ENCODE measurements at regions not wholly inside any gene's neighbourhood (a gene's known extent, or its start where the extent isn't known, plus 50 kb on each side); places are given as distances from the start of the nearest gene placed in this dataset.

GRCh38 chr1:221431068-221431651, 310.7 kb downstream of the DUSP10 start:
- no peak overlapping the region for H3K4me3 ChIP-seq
- H3K4me1 ChIP-seq: peaks cover 0 to 13% (median 12%) of the 10 kb centered on the region in 6 donors
- no peaks in the 10 kb centered on the region for H3K36me3 ChIP-seq
- no peak for TF ChIP-seq POLR2AphosphoS5 (IDR thresholded peaks at IDR 0.05)
- peak in 1 of 11 experiments; percentile 6 for TF ChIP-seq CTCF (IDR thresholded peaks at IDR 0.05 in 8 of 11, conservative IDR thresholded peaks at IDR 0.05 in 3 of 11)
- no peaks in the 10 kb centered on the region for H3K27me3 ChIP-seq (replicated peaks in 1 of 7)
- no peak overlapping the region for H3K27ac ChIP-seq
- H3K9me3 ChIP-seq: peaks cover 0 to 29% (median 15%) of the 10 kb centered on the region in 8 donors
- no peak for DNase-seq
- intact Hi-C loops (cut with DNase I; ENCODE audit: low total_unique reads): loop anchor here (5.0 to 10.0 kb wide), 2 partner anchors 559 to 616 kb away; no protein-coding TSS in a partner anchor
- 58 to 70% (median 69%) methylated on average over 2 of the region's 2 CpGs for WGBS, 5 donors

GRCh38 chr1:221431961-221432360, 309.9 kb downstream of the DUSP10 start:
- H3K4me3 ChIP-seq: no peak overlapping the region
- no peak overlapping the region for H3K27ac ChIP-seq
- no peak for DNase-seq
- H3K27me3 ChIP-seq (replicated peaks in 1 of 7): no peaks in the 10 kb centered on the region
- TF ChIP-seq POLR2A (IDR thresholded peaks at IDR 0.05): no peak
- no peak for TF ChIP-seq CTCF (IDR thresholded peaks at IDR 0.05 in 8 of 11, conservative IDR thresholded peaks at IDR 0.05 in 3 of 11)
- no peak for TF ChIP-seq POLR2AphosphoS5 (IDR thresholded peaks at IDR 0.05)
- H3K9me3 ChIP-seq: peaks cover 0 to 21% (median 7%) of the 10 kb centered on the region in 8 donors
- no peaks in the 10 kb centered on the region for H3K36me3 ChIP-seq
- intact Hi-C loops (cut with DNase I; ENCODE audit: low total_unique reads): loop anchor here (5.0 to 10.0 kb wide), 2 partner anchors 560 to 617 kb away; no protein-coding TSS in a partner anchor
- peaks cover 0 to 17% (median 12%) of the 10 kb centered on the region in 6 donors for H3K4me1 ChIP-seq

- no peak for DNase-seq
- no peaks in the 10 kb centered on the region for H3K36me3 ChIP-seq
- H3K4me1 ChIP-seq: peaks cover 11 to 32% (median 25%) of the 10 kb centered on the region in 6 donors
- peak overlapping the region in 3 of 8 donors; percentile 5 to 35 (median 32) for H3K27ac ChIP-seq
- no peak for TF ChIP-seq POLR2A (IDR thresholded peaks at IDR 0.05)
- peak; percentile 76 to 94 (median 90) for TF ChIP-seq CTCF (IDR thresholded peaks at IDR 0.05 in 8 of 11, conservative IDR thresholded peaks at IDR 0.05 in 3 of 11)
- no peak overlapping the region for H3K4me3 ChIP-seq
- no peaks in the 10 kb centered on the region for H3K9me3 ChIP-seq
- intact Hi-C loops (cut with DNase I; ENCODE audit: low total_unique reads): loop anchor here (2.0 to 10.0 kb wide), 2 partner anchors 171 to 621 kb away; no protein-coding TSS in a partner anchor
- H3K27me3 ChIP-seq (replicated peaks in 1 of 7): no peaks in the 10 kb centered on the region
Measured at GRCh38 chr1:221435504-221435904, 306.4 kb downstream of the DUSP10 start.

- DNase-seq: no peak
- Histone ChIP-seq H3K9me3 (no peaks in the 10 kb centered on the region), H3K4me1 (peaks cover 11 to 41% (median 30%) of the 10 kb centered on the region in 6 donors), H3K4me3 (no peak overlapping the region), H3K27me3 (replicated peaks in 1 of 7) (no peaks in the 10 kb centered on the region), H3K36me3 (no peaks in the 10 kb centered on the region), H3K27ac (peak overlapping the region in 1 of 8 donors; percentile 39)
- TF ChIP-seq POLR2AphosphoS5 (IDR thresholded peaks at IDR 0.05) (no peak), CTCF (IDR thresholded peaks at IDR 0.05 in 8 of 11, conservative IDR thresholded peaks at IDR 0.05 in 3 of 11) (no peak), POLR2A (IDR thresholded peaks at IDR 0.05) (no peak)
- intact Hi-C loops (cut with DNase I; ENCODE audit: low total_unique reads): loop anchor here (10.0 kb wide), 1 partner anchor 622 kb away; no protein-coding TSS in a partner anchor
- WGBS, 5 donors: 89 to 98% (median 94%) methylated on average over 2 of the region's 2 CpGs
Measured at GRCh38 chr1:221437171-221437570, 304.7 kb downstream of the DUSP10 start.

Measured in spleen (tissue), 11 donors.